Neuronal stem cell (in vitro differentiated cells): ENCODE measurements at regions not wholly inside any gene's neighbourhood (a gene's known extent, or its start where the extent isn't known, plus 50 kb on each side); places are given as distances from the start of the nearest gene placed in this dataset.
"Not testable (repeated sequence)": the region's sequence is repeated elsewhere in the genome, so short reads cannot be mapped to it uniquely, and the experiment has no call there.

ENCODE experiments used
- DNase-seq: peaks from one replicate; pipeline ENCODE4 v3.0.0-alpha.2; 2013; ENCODE audit warnings: low spot score
- H2AFZ ChIP-seq: one replicate; pipeline ENCODE4 v1.6.1; 2013; ENCODE audit warnings: mild to moderate bottlenecking, low read length, inconsistent platforms
- H2AK5ac ChIP-seq: 2 replicates; pipeline ENCODE4 v1.6.1; 2013; ENCODE audit warnings: low read depth, mild to moderate bottlenecking, inconsistent platforms, low read length, moderate library complexity, mixed read lengths
- H2BK120ac ChIP-seq: 2 replicates; pipeline ENCODE4 v1.6.1; 2013; ENCODE audit warnings: low read depth, mild to moderate bottlenecking, inconsistent platforms, low read length, moderate library complexity, mixed read lengths
- H2BK12ac ChIP-seq: one replicate; pipeline ENCODE4 v1.6.1; 2013; ENCODE audit warnings: low read length, inconsistent platforms
- H2BK15ac ChIP-seq: 2 replicates; pipeline ENCODE4 v1.6.1; 2013; ENCODE audit warnings: mild to moderate bottlenecking, low read length, inconsistent platforms, mixed read lengths
- H2BK5ac ChIP-seq: one replicate; pipeline ENCODE4 v1.6.1; 2013; ENCODE audit warnings: inconsistent platforms, mild to moderate bottlenecking, low read length, moderate library complexity
- H3K14ac ChIP-seq: one replicate; pipeline ENCODE4 v1.6.1; 2013; ENCODE audit warnings: low read length, inconsistent platforms
- H3K18ac ChIP-seq: 2 replicates; pipeline ENCODE4 v1.6.1; 2013; ENCODE audit warnings: low read length, inconsistent platforms
- H3K23ac ChIP-seq: 2 replicates; pipeline ENCODE4 v1.6.1; 2013; ENCODE audit warnings: low read depth, mild to moderate bottlenecking, mixed read lengths, low read length, inconsistent platforms; ENCODE audit not compliant: poor library complexity
- H3K27ac ChIP-seq: replicated peaks from 3 replicates; pipeline ENCODE4 v1.5.1; 2013; ENCODE audit warnings: low read length, inconsistent platforms
- H3K27me3 ChIP-seq, 3 experiments: 2 replicates each; pipeline ENCODE4 v1.6.1; 2013; ENCODE audit warnings: low read length in 3 of 3, mild to moderate bottlenecking in 2 of 3, inconsistent platforms in 1 of 3, low read depth in 1 of 3, mixed read lengths in 1 of 3, moderate library complexity in 1 of 3; ENCODE audit not compliant: control insufficient read depth in 3 of 3, insufficient read depth in 3 of 3
- H3K36me3 ChIP-seq, 2 donors: replicated peaks in 1 of 2; 2 replicates each; pipeline ENCODE4 v1.6.1; 2013; ENCODE audit warnings: low read length in 2 of 2; ENCODE audit not compliant: control insufficient read depth in 2 of 2, insufficient read depth in 2 of 2
- H3K4ac ChIP-seq: 2 replicates; pipeline ENCODE4 v1.6.1; 2013; ENCODE audit warnings: inconsistent platforms, mild to moderate bottlenecking, low read length, moderate library complexity
- H3K4me1 ChIP-seq, 2 donors: 1 replicate in 1 of 2; 2 replicates in 1 of 2; pipeline ENCODE4 v1.6.1; 2013; ENCODE audit warnings: low read length in 2 of 2, low read depth in 1 of 2; ENCODE audit not compliant: control insufficient read depth in 2 of 2, insufficient read depth in 1 of 2
- H3K4me2 ChIP-seq: one replicate; pipeline ENCODE4 v1.6.1; 2013; ENCODE audit warnings: mild to moderate bottlenecking, low read length, inconsistent platforms; ENCODE audit not compliant: insufficient read depth, poor library complexity, severe bottlenecking
- H3K4me3 ChIP-seq, 2 donors: 2 replicates each; pipeline ENCODE4 v1.5.1; 2013; ENCODE audit warnings: low read length in 2 of 2, mild to moderate bottlenecking in 2 of 2, inconsistent platforms in 1 of 2, moderate library complexity in 1 of 2
- H3K79me1 ChIP-seq: one replicate; pipeline ENCODE4 v1.6.1; 2013; ENCODE audit warnings: low read depth, mild to moderate bottlenecking, inconsistent platforms, low read length, moderate library complexity
- H3K9ac ChIP-seq: one replicate; pipeline ENCODE4 v1.6.1; 2013; ENCODE audit warnings: mild to moderate bottlenecking, low read depth, low read length, inconsistent platforms; ENCODE audit not compliant: poor library complexity
- H3K9me3 ChIP-seq, 2 donors: replicated peaks in 1 of 2; 2 replicates each; pipeline versions ENCODE3 to v1.6.1; 2013; ENCODE audit warnings: low read length in 2 of 2, mild to moderate bottlenecking in 2 of 2, inconsistent platforms in 1 of 2, low read depth in 1 of 2, mixed read lengths in 1 of 2, moderate library complexity in 1 of 2; ENCODE audit not compliant: control insufficient read depth in 2 of 2, insufficient read depth in 1 of 2
- H4K8ac ChIP-seq: one replicate; pipeline ENCODE4 v1.6.1; 2013; ENCODE audit warnings: low read depth, mild to moderate bottlenecking, inconsistent platforms, low read length, moderate library complexity
- H4K91ac ChIP-seq: one replicate; pipeline ENCODE4 v1.6.1; 2013; ENCODE audit warnings: low read length, low read depth, mild to moderate bottlenecking, inconsistent platforms; ENCODE audit not compliant: poor library complexity
- WGBS, 2 donors: extraction: QIAGEN DNeasy Blood & Tissue Kit; methylation state at CpG; one replicate each; pipeline ENCODE4 v1.1.7; 2013; ENCODE audit warnings: missing lambda C conversion rate in 2 of 2, mixed read lengths in 1 of 2; ENCODE audit not compliant: insufficient read length in 2 of 2, insufficient replicate concordance in 1 of 2; ENCODE audit errors: extremely low coverage in 2 of 2; 5-methylcytosine and 5-hydroxymethylcytosine counted together

DNA sequence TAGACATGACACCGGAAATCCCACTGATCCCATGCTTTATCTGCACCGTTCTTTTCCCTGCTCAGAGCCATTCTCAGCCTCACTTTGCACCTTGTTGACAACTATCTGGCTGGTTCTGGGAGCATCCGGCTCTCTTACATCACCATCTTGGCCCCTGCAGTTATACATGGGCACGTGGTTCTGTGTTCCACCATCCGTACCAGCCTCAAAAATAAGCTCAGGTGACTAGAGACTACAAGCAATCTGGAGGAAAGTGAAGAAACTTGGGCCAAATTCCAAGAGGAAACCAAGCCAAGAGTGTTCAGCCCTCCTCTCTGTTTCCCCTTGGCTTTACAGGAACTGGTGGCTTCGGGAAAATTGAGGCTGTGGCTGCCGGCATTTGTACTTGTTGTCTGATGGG lies 244.6 kb upstream of the ACVR2A start:
- DNase-seq, result no peak
- WGBS, 2 donors, result no CpG with 5 or more reads among the region's 7 CpGs
- H3K4me1 ChIP-seq, result peaks cover 5 to 10% of the 10 kb centered on the region in 2 donors

DNA sequence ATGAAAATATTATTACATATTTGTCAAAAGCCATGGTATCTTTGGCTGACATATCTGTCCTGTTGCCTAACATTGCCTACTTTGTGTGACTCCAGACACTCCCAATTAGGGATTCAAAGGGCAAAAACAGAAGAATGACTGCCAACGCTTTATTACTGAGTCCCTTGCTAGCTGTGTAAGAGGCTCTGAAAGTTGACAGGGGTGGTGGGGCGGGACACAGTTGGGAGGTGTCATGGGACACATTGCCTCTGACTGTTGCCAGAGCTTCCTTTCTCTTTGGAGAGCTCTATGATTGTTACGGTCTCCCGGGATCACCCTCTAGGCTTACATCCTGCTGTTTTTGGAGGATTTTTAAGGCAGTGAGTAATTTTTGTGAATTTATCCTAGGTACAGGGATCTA lies 249.6 kb upstream of the ACVR2A start:
- Histone ChIP-seq H3K23ac (no peak overlapping the region), H3K27ac (no peak overlapping the region), H3K79me1 (no peaks in the 10 kb centered on the region), H3K4me2 (no peak overlapping the region), H2BK15ac (no peak overlapping the region), H3K9ac (no peak overlapping the region), H2BK120ac (no peak overlapping the region), H3K4me3 (no peak overlapping the region), H4K8ac (no peak overlapping the region), H3K4me1 (no peaks in the 10 kb centered on the region), H3K4ac (no peak overlapping the region), H2BK5ac (no peak overlapping the region), H3K27me3 (no peaks in the 10 kb centered on the region), H3K36me3 (no peaks in the 10 kb centered on the region), H2AFZ (no peak overlapping the region), H2AK5ac (no peak overlapping the region), H3K14ac (no peak overlapping the region), H2BK12ac (no peak overlapping the region), H3K9me3 (peaks cover 0 to 6% of the 10 kb centered on the region in 2 donors), H3K18ac (no peak overlapping the region), H4K91ac (no peak overlapping the region)
- no CpG with 5 or more reads among the region's 4 CpGs for WGBS, 2 donors
- DNase-seq, result no peak

More for the DNA sequence above, 244.6 kb upstream of the ACVR2A start:
- H3K36me3 ChIP-seq, result no peaks in the 10 kb centered on the region
- H2BK15ac ChIP-seq, result no peak overlapping the region
- H3K9me3 ChIP-seq, result peaks cover 0 to 5% of the 10 kb centered on the region in 2 donors
- H3K27me3 ChIP-seq, result no peaks in the 10 kb centered on the region
- no peak overlapping the region for H3K18ac ChIP-seq
- H2AFZ ChIP-seq, result no peak overlapping the region
- no peak overlapping the region for H2BK12ac ChIP-seq
- no peak overlapping the region for H3K4ac ChIP-seq
- no peak overlapping the region for H2BK5ac ChIP-seq
- no peak overlapping the region for H3K4me3 ChIP-seq
- no peak overlapping the region for H2BK120ac ChIP-seq
- H4K91ac ChIP-seq, result no peak overlapping the region
- no peak overlapping the region for H4K8ac ChIP-seq
- no peak overlapping the region for H3K4me2 ChIP-seq
- no peak overlapping the region for H3K14ac ChIP-seq
- H3K27ac ChIP-seq, result no peak overlapping the region
- H3K79me1 ChIP-seq, result no peaks in the 10 kb centered on the region
- no peak overlapping the region for H3K9ac ChIP-seq
- H2AK5ac ChIP-seq, result no peak overlapping the region
- H3K23ac ChIP-seq, result no peak overlapping the region

GRCh38 chr2:147594038-147594437 lies 250.8 kb upstream of the ACVR2A start:
- no CpG with 5 or more reads among the region's 3 CpGs for WGBS, 2 donors

GRCh38 chr2:147592784-147593183 lies 252.0 kb upstream of the ACVR2A start:
- not testable (repeated sequence) for H3K27ac ChIP-seq, H3K36me3 ChIP-seq, H3K4me3 ChIP-seq, H3K27me3 ChIP-seq, DNase-seq, H2BK5ac ChIP-seq, H3K4me1 ChIP-seq, H2AK5ac ChIP-seq, H2BK12ac ChIP-seq, H3K79me1 ChIP-seq, H4K8ac ChIP-seq, H2BK15ac ChIP-seq, H3K9me3 ChIP-seq, H3K18ac ChIP-seq, H4K91ac ChIP-seq, H3K14ac ChIP-seq, H3K4me2 ChIP-seq, H3K4ac ChIP-seq, H2BK120ac ChIP-seq, H3K9ac ChIP-seq, H2AFZ ChIP-seq, H3K23ac ChIP-seq
- no CpG with 5 or more reads among the region's 2 CpGs for WGBS, 2 donors

More at GRCh38 chr2:147594038-147594437, 250.8 kb upstream of the ACVR2A start:
- Histone ChIP-seq H3K18ac (no peak overlapping the region), H3K27ac (no peak overlapping the region), H3K4me3 (no peak overlapping the region), H4K8ac (no peak overlapping the region), H2BK120ac (no peak overlapping the region), H2BK15ac (no peak overlapping the region), H3K36me3 (no peaks in the 10 kb centered on the region), H3K9me3 (peaks cover 0 to 6% of the 10 kb centered on the region in 2 donors), H3K4me1 (no peaks in the 10 kb centered on the region), H3K4ac (no peak overlapping the region), H3K27me3 (no peaks in the 10 kb centered on the region), H2AK5ac (no peak overlapping the region), H2BK5ac (no peak overlapping the region), H4K91ac (no peak overlapping the region), H3K9ac (no peak overlapping the region), H3K4me2 (no peak overlapping the region), H3K23ac (no peak overlapping the region), H2BK12ac (no peak overlapping the region), H2AFZ (no peak overlapping the region), H3K79me1 (no peaks in the 10 kb centered on the region), H3K14ac (no peak overlapping the region)
- DNase-seq, result no peak
